Fibroblast of peridontal ligament (primary cell): ENCODE measurements at regions not wholly inside any gene's neighbourhood (a gene's known extent, or its start where the extent isn't known, plus 50 kb on each side); places are given as distances from the start of the nearest gene placed in this dataset.
"Not testable (repeated sequence)": the region's sequence is repeated elsewhere in the genome, so short reads cannot be mapped to it uniquely, and the experiment has no call there.

Experiments
- DNase-seq: peaks from one replicate; pipeline ENCODE4 v3.0.0-alpha.2; 2010; ENCODE audit errors: extremely low read depth

GRCh38 chr2:111445941-111446340 is 325.2 kb downstream of the BCL2L11 start:
- not testable (repeated sequence) for DNase-seq

- DNase-seq, result not testable (repeated sequence)
These were observed 326.8 kb downstream of the BCL2L11 start for GRCh38 chr2:111447482-111447881.

- DNase-seq, result not testable (repeated sequence)
These were observed 328.1 kb downstream of the BCL2L11 start for GRCh38 chr2:111448796-111449195.

- DNase-seq, result not testable (repeated sequence)
These were observed 329.8 kb downstream of the BCL2L11 start for GRCh38 chr2:111450526-111450925.

- peak; percentile 20 for DNase-seq
These were observed 331.0 kb downstream of the BCL2L11 start for GRCh38 chr2:111451692-111452199.

GRCh38 chr2:111452208-111452607 is 331.5 kb downstream of the BCL2L11 start:
- DNase-seq, result not testable (repeated sequence)

- DNase-seq, result not testable (repeated sequence)
These were observed 332.6 kb downstream of the BCL2L11 start for GRCh38 chr2:111453308-111453707.

- not testable (repeated sequence) for DNase-seq
These were observed 333.1 kb downstream of the BCL2L11 start for GRCh38 chr2:111453816-111454215.

- peak; percentile 45 for DNase-seq
These were observed 333.7 kb downstream of the BCL2L11 start for GRCh38 chr2:111454404-111454803.

GRCh38 chr2:111455016-111456015 is 334.6 kb downstream of the BCL2L11 start:
- DNase-seq, result peak; percentile 62

GRCh38 chr2:111457191-111457590 is 336.5 kb downstream of the BCL2L11 start:
- DNase-seq, result not testable (repeated sequence)

- not testable (repeated sequence) for DNase-seq
These were observed 340.2 kb downstream of the BCL2L11 start for GRCh38 chr2:111460901-111461300.

GRCh38 chr2:111461831-111462230 is 341.1 kb downstream of the BCL2L11 start:
- not testable (repeated sequence) for DNase-seq

- not testable (repeated sequence) for DNase-seq
These were observed 341.9 kb downstream of the BCL2L11 start for GRCh38 chr2:111462572-111462971.

- not testable (repeated sequence) for DNase-seq
These were observed 342.6 kb downstream of the BCL2L11 start for GRCh38 chr2:111463238-111463848.

GRCh38 chr2:111463956-111464355 is 343.2 kb downstream of the BCL2L11 start:
- not testable (repeated sequence) for DNase-seq

GRCh38 chr2:111464367-111464766 is 343.7 kb downstream of the BCL2L11 start:
- not testable (repeated sequence) for DNase-seq

GRCh38 chr2:111465521-111465920 is 344.8 kb downstream of the BCL2L11 start:
- DNase-seq, result not testable (repeated sequence)

GRCh38 chr2:111466744-111467143 is 346.0 kb downstream of the BCL2L11 start:
- DNase-seq, result not testable (repeated sequence)

GRCh38 chr2:111470924-111471323 is 350.2 kb downstream of the BCL2L11 start:
- DNase-seq, result not testable (repeated sequence)

- not testable (repeated sequence) for DNase-seq
These were observed 351.2 kb downstream of the BCL2L11 start for GRCh38 chr2:111471791-111472530.
